ENCODE measurements at regions not wholly inside any gene's neighbourhood (a gene's known extent, or its start where the extent isn't known, plus 50 kb on each side); places are given as distances from the start of the nearest gene placed in this dataset.

DNA sequence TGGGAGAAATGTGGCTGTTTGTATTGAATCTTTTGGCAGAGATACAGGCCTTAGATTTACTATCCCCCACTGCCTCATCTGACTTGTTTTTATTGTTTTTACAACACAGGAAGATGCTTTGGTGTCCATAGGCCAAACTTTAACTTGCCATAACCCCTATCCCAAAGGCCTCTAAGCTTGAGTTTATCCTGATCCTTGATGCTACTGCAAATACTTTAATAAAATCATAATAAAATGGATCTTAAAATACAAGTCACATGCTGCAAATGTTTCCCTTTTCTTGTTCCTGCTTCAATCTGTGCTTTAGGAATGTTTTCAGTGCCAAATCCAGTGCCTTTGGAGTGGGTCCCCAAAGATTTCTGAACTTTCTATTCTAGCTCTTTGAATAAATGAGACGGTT, 770.6 kb downstream of the DACH1 start:
- TF ChIP-seq, protein P1, sequence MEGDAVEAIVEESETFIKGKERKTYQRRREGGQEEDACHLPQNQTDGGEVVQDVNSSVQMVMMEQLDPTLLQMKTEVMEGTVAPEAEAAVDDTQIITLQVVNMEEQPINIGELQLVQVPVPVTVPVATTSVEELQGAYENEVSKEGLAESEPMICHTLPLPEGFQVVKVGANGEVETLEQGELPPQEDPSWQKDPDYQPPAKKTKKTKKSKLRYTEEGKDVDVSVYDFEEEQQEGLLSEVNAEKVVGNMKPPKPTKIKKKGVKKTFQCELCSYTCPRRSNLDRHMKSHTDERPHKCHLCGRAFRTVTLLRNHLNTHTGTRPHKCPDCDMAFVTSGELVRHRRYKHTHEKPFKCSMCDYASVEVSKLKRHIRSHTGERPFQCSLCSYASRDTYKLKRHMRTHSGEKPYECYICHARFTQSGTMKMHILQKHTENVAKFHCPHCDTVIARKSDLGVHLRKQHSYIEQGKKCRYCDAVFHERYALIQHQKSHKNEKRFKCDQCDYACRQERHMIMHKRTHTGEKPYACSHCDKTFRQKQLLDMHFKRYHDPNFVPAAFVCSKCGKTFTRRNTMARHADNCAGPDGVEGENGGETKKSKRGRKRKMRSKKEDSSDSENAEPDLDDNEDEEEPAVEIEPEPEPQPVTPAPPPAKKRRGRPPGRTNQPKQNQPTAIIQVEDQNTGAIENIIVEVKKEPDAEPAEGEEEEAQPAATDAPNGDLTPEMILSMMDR (IDR thresholded peaks at IDR 0.05) = no peak
- TF ChIP-seq POLR2A (IDR thresholded peaks at IDR 0.05) = no peak
